GM13976 (cell line): ENCODE measurements at regions not wholly inside any gene's neighbourhood (a gene's known extent, or its start where the extent isn't known, plus 50 kb on each side); places are given as distances from the start of the nearest gene placed in this dataset.

Source experiments
- DNase-seq: peaks from one replicate; pipeline ENCODE4 v3.0.0; 2012; ENCODE audit warnings: low spot score
- in situ Hi-C: fragments of 300-500 bp; cut with MboI; formaldehyde crosslinking; loops from one replicate; pipeline ENCODE4 v1.12.0; 2022; ENCODE audit warnings: low sequenced_read_pairs, mixed read lengths, inconsistent platforms; ENCODE audit not compliant: unreplicated experiment
- TF ChIP-seq, protein P1 (sequence below): IDR thresholded peaks from 2 replicates; pipeline ENCODE4 v1.5.1; 2012; ENCODE audit warnings: borderline replicate concordance, mild to moderate bottlenecking; ENCODE audit not compliant: insufficient read depth; ENCODE audit errors: extremely low read depth, missing control alignments, control extremely low read depth

DNA sequence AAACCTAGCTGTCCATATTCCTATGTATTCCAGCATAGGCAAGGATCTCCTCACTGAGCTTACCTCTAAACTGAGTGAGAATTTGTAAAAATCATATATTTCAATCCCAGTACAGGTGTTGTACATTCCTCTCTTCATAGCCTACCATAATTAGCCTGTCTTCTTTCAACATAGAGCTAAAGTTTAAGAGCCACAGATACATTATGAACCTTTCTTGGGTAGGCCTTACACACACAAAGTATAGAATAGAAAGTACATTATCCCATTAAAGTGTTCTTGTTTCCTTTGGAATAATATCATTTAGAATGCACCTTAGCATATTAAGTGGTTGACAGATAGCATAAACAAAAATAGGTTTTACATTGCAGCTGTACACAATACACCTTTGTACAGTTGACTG is 282.1 kb upstream of the TMEM161B start:
- in situ Hi-C loops = no loop called here
- TF ChIP-seq, protein P1, sequence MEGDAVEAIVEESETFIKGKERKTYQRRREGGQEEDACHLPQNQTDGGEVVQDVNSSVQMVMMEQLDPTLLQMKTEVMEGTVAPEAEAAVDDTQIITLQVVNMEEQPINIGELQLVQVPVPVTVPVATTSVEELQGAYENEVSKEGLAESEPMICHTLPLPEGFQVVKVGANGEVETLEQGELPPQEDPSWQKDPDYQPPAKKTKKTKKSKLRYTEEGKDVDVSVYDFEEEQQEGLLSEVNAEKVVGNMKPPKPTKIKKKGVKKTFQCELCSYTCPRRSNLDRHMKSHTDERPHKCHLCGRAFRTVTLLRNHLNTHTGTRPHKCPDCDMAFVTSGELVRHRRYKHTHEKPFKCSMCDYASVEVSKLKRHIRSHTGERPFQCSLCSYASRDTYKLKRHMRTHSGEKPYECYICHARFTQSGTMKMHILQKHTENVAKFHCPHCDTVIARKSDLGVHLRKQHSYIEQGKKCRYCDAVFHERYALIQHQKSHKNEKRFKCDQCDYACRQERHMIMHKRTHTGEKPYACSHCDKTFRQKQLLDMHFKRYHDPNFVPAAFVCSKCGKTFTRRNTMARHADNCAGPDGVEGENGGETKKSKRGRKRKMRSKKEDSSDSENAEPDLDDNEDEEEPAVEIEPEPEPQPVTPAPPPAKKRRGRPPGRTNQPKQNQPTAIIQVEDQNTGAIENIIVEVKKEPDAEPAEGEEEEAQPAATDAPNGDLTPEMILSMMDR = no peak
- DNase-seq = no peak

DNA sequence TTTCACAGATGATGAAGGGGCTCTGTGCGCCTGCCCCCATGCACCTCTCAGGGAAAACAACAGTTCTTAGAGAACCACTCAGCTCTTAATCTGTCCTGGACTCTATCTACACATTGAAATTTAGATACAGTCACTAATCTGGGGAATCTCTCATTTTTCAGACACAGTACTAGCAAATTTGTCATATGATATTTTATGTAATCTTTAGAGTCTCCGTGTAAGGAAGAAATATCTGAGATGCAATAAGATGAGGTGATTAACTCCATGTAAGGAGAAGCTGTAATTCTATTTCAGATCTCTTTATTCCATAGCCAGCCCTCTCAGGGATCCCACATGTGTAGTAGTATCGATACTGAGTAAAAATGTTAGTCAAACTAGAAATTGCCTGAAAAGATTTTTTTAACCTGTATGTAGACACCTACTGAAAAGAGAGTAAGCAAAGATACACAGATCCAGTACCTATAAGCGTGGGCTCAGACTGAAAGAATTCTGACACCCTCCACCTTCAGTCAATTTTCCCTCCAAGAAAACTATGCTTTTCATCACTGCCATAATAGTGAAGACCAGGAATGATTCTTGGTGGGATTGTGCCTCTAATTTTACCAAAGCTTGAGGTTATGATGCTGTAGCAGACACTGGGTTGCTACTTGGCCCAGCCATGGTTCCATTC is 279.6 kb upstream of the TMEM161B start:
- in situ Hi-C loops = no loop called here
- no peak for DNase-seq
- TF ChIP-seq, protein P1 = no peak

DNA sequence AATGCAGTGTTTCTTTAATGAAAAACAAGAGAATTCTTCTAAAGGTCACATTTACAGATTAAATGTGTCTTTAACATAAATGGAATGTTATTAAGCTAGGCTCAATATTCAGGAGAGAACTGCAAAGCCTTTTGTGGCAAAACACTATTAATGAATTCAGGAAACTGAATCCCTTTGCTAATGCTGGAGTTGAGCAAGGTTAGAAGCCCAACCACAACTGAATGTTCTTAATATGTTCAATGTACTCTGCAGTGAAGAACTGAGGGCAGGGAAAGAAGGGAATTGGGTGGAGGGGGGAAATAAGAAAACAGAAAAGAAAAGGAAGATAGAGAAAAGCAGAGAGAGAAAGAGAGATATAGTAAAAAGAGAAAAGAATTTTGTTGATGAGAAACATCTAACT is 276.7 kb upstream of the TMEM161B start:
- DNase-seq = no peak
- in situ Hi-C loops = no loop called here
- TF ChIP-seq, protein P1 = no peak

DNA sequence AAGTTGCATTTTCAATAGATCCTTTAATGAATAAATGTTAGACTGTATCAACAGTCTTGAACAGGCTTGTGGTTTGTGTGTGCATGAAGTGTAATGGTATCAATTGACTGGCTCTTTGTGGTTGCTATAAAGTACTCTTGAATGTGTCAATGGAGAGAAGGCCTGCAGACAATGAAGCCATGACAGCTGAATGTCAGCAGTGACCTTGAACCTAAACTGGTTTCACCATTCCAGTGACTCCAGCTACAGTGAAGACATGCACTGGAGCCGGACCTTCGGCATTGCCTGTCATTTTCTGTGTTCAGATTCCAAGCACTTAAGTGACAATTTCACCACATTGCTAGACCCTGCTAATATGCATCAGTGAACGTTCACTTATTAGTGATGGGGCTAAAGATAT is 276.0 kb upstream of the TMEM161B start:
- in situ Hi-C loops = no loop called here
- TF ChIP-seq, protein P1 = no peak
- no peak for DNase-seq

DNA sequence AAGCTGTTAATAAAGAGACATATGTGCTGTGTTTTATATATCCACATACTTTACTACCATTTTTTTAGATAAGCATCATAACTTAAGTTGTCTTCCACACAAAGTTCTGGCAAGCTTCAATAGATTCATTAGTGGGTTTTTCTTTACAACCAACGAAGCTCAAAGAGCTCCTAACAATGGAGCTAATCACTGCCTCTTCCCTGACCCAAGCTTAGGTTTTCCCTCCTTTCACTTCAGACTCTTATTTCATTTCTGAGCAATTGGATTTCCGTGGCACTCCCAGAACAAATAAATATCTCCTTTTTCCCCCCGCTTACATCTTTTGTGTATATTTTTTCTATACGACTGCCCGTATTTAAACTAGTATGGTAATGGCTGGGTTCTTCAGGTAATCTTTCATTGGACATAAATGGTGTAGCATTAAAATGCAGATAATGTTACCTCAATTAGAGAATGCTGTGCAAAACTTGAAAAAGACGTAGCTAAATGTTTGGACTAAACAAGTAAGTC is 275.5 kb upstream of the TMEM161B start:
- in situ Hi-C loops = no loop called here
- TF ChIP-seq, protein P1 = no peak
- DNase-seq = no peak

DNA sequence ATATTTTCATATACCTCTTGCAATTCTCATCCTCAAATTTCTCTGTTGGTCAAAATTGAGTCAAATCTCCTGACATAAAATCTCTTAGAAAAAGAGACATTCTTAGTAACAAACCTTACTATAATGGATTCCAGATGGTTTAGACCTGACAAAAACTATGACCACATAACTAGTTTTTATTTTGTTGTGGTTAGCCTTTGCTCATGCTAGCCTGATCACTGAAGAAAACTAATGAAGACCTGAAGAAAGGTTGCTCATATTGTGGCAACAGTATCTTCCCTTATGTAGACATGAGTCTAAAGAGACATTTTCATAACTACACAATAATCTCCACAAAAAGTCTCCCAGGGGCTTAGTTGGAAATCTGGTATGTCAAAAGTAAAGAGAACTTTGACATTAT is 274.1 kb upstream of the TMEM161B start:
- TF ChIP-seq, protein P1 = no peak
- in situ Hi-C loops = no loop called here
- no peak for DNase-seq
